VCaP (cell line): ENCODE measurements at regions not wholly inside any gene's neighbourhood (a gene's known extent, or its start where the extent isn't known, plus 50 kb on each side); places are given as distances from the start of the nearest gene placed in this dataset.

ENCODE experiments used
- H3K27ac ChIP-seq: fragments of 450-650 bp; 2 replicates; pipeline ENCODE4 v1.5.1; 2017
- TF ChIP-seq, protein P1 (sequence below): fragments of 450-650 bp; conservative IDR thresholded peaks from 2 replicates; pipeline ENCODE4 v1.5.1; 2017; ENCODE audit warnings: mild to moderate bottlenecking, moderate library complexity

- H3K27ac ChIP-seq = no peak overlapping the region
- TF ChIP-seq, protein P1, sequence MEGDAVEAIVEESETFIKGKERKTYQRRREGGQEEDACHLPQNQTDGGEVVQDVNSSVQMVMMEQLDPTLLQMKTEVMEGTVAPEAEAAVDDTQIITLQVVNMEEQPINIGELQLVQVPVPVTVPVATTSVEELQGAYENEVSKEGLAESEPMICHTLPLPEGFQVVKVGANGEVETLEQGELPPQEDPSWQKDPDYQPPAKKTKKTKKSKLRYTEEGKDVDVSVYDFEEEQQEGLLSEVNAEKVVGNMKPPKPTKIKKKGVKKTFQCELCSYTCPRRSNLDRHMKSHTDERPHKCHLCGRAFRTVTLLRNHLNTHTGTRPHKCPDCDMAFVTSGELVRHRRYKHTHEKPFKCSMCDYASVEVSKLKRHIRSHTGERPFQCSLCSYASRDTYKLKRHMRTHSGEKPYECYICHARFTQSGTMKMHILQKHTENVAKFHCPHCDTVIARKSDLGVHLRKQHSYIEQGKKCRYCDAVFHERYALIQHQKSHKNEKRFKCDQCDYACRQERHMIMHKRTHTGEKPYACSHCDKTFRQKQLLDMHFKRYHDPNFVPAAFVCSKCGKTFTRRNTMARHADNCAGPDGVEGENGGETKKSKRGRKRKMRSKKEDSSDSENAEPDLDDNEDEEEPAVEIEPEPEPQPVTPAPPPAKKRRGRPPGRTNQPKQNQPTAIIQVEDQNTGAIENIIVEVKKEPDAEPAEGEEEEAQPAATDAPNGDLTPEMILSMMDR = no peak
These were observed 143.9 kb upstream of the DIPK2B start for GRCh38 chrX:45344594-45344993.

DNA sequence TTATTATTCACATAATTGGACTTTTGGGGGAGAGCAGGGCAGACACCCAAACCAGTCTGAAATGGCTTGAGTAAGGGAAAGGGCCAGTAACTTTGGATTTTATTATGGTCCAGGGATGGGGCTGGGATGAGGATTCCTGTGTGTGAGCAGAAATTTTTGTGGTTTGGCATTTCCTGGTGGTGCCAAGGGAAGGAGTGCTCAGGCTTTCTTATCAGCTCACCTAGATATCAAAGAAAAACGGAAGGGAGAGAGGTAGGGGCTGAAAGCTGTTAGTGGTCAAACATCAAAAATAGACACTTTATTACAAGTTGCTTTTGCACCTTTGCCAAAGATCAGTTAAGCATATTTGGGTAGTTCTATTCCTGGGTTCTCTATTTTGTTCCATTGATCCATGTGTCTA is 128.5 kb upstream of the DIPK2B start:
- no peak overlapping the region for H3K27ac ChIP-seq
- TF ChIP-seq, protein P1 = no peak

DNA sequence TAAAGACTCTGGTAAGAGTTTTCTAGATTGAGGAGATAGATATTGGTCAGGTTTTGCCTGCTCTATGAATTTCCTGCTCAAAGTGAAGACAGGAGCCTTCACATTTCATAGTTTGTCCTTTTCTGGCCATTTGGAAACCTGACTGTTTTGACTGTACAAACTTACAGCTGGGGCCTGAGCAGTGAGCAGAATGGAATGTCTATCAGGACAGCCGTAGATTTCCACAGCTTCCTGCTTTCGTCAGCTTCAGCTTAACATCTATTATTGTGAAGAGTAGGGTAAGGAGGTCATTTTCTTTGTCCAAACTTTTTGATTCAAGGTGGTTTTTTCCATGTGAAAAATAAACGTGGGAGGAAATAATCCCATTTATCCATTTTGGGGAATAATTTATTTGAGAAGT is 124.3 kb upstream of the DIPK2B start:
- H3K27ac ChIP-seq = no peak overlapping the region
- TF ChIP-seq, protein P1 = no peak

GRCh38 chrX:45323387-45323786 is 122.7 kb upstream of the DIPK2B start:
- no peak overlapping the region for H3K27ac ChIP-seq
- TF ChIP-seq, protein P1 = no peak

- no peak overlapping the region for H3K27ac ChIP-seq
- TF ChIP-seq, protein P1 = no peak
These were observed 122.1 kb upstream of the DIPK2B start for GRCh38 chrX:45322820-45323219.

DNA sequence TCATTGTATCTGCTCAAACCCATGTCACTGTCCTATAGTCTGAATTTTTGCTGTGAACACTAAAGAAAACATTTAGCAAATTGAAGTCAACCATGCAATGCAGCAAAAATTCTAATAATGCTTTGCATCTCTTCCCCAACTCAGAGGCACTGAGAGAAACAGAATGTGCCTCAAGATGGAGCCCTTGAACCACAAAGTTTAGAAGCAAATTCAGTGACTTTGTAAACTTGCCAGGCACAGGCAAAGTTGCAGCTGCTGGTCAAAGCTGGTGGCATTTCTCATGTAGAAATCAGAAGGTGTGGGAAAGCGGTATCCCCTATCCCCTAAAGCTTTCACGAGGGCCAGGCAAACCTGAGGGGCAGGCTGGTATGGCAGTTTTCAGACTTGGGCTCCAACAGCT is 121.7 kb upstream of the DIPK2B start:
- no peak overlapping the region for H3K27ac ChIP-seq
- TF ChIP-seq, protein P1 = peak; percentile 67

DNA sequence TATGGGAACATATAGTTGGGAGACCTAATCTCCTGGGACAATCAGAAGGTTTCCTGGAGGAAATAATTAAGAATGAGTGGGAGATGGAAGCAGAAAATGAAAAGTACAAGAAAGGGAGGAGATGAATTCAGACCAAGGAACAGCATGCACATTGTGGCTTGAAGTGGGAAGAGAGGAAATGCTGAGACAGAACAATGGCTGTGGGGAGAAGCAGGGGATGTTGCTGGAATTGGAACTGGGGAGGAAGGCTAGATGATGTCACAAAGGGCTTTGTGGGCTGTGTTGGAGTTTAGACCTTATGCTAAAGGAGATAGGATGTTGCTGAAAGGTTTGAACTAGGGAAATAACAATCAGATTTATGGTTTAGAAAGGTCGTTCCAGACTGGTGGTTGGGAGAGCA is 119.5 kb upstream of the DIPK2B start:
- H3K27ac ChIP-seq = no peak overlapping the region
- TF ChIP-seq, protein P1 = no peak

GRCh38 chrX:45309801-45310200 is 109.1 kb upstream of the DIPK2B start:
- TF ChIP-seq, protein P1 = no peak
- no peak overlapping the region for H3K27ac ChIP-seq
